VCaP (cell line): ENCODE measurements at regions not wholly inside any gene's neighbourhood (a gene's known extent, or its start where the extent isn't known, plus 50 kb on each side); places are given as distances from the start of the nearest gene placed in this dataset.
"Not testable (repeated sequence)": the region's sequence is repeated elsewhere in the genome, so short reads cannot be mapped to it uniquely, and the experiment has no call there.

Experiments
- H3K27ac ChIP-seq: fragments of 450-650 bp; 2 replicates; pipeline ENCODE4 v1.5.1; 2017
- TF ChIP-seq, protein P1 (sequence below): fragments of 450-650 bp; conservative IDR thresholded peaks from 2 replicates; pipeline ENCODE4 v1.5.1; 2017; ENCODE audit warnings: mild to moderate bottlenecking, moderate library complexity

DNA sequence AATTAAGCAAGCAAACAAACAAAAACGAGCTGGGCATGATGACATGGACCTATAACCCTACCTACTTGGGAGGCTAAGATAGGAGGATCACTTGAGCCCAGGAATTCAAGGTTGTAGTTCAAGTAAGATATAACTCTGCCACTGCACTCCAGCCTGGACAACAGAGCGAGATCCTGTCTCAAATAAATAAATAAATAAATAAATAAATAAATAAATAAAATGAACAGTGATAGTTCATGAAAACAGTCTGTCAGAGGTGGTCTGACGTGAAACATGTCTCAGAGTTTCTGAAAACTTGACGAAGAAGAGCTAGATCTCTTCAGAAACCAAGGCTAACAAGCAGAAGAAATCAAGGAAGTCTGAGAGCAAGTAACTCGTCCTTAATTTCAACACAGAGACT lies 188.8 kb upstream of the GPC6 start:
- no peak overlapping the region for H3K27ac ChIP-seq
- TF ChIP-seq, protein P1, sequence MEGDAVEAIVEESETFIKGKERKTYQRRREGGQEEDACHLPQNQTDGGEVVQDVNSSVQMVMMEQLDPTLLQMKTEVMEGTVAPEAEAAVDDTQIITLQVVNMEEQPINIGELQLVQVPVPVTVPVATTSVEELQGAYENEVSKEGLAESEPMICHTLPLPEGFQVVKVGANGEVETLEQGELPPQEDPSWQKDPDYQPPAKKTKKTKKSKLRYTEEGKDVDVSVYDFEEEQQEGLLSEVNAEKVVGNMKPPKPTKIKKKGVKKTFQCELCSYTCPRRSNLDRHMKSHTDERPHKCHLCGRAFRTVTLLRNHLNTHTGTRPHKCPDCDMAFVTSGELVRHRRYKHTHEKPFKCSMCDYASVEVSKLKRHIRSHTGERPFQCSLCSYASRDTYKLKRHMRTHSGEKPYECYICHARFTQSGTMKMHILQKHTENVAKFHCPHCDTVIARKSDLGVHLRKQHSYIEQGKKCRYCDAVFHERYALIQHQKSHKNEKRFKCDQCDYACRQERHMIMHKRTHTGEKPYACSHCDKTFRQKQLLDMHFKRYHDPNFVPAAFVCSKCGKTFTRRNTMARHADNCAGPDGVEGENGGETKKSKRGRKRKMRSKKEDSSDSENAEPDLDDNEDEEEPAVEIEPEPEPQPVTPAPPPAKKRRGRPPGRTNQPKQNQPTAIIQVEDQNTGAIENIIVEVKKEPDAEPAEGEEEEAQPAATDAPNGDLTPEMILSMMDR = no peak

DNA sequence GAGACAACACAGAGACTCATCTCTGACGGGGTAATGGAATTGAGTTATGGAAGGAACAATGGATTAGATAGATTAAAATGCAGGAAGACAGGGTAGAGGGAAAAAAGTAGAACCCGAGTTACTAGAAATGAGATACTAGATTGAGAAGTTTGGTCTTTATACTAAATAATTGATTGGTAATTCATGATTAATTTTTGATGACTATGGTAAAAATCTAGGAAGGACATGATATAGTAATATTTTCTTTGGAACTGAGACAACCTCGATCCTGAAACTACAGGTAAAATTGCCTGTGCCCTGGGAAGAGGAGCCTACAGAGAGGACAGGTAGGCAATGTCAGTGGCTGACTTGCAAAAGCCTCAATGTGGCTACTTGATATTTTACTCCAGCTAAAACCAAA lies 188.4 kb upstream of the GPC6 start:
- TF ChIP-seq, protein P1 = no peak
- no peak overlapping the region for H3K27ac ChIP-seq

DNA sequence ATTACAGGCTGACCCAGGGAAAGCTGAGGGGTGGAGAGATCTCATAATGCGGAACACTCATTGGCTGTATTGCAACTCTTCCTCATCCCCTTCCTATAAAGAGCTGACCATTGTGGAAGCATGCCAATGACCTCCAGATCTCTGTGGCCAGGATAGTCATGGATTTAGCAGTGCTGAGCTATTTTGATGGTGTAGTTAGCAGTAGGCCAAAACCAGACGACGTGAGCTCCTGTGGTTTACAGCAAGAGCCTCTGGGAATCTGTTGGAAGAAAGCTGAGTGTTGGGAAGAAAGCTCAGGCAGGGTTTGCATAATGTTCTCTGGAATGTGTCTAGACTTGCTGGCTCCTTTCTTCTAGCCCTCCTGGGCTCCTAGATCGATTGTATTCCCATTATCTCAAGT lies 187.5 kb upstream of the GPC6 start:
- no peak overlapping the region for H3K27ac ChIP-seq
- TF ChIP-seq, protein P1 = no peak

DNA sequence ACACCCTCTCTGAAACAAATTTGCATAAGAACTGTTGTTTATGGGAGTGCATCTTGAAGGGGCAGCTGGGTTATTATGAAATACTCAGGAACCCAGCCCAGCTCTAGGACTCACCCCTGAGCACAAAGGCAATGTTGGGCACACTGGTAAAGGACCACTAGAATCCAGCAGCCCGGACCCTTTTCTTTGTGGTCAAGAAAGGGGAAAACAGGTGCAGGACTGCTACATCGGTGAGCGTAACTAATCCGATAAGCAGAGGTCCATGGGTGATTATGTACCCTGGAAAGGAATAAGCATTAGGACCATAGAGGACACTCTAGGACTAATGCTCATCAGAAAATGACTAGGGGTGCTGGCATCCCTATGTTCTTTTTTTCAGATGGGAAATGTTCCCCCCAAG lies 185.0 kb upstream of the GPC6 start:
- not testable (repeated sequence) for H3K27ac ChIP-seq

DNA sequence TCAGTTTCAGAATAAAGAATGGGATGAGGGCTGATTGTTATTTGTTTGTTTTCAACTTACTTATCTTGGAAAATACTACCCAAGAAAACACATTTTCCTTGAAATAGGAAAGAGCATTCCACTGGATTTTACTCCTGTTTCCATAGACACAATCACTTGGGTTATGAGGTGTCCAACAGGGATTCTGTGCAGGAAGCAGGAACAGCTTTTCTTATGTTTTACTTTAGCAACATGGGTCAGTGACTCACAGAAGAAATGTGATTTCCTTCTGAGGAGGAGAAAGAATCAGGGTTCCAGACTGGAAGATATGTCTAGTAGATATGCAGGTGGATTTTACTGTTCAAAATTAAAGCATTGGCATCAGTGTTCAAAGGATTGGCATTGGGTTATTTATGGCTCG lies 180.8 kb upstream of the GPC6 start:
- H3K27ac ChIP-seq = no peak overlapping the region
- TF ChIP-seq, protein P1 = no peak

DNA sequence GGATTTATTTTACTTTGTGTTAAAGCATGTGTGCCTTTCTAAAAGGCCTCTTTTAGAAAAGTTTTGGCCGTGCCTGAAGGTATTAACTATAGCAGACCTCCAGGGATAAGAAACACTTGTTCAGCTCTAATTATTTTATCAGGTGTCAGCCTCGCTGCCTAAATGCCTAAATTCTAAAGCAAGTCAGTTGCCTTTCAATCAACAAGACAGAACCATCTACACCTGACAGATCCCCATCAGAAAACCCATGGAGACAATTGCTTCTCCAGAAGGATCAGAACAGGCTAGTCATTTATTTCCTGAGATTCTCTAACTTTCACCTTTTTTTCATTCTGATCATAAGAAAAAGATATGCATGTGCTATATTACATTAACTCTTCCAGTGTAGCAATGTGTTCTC lies 171.4 kb upstream of the GPC6 start:
- TF ChIP-seq, protein P1 = no peak

DNA sequence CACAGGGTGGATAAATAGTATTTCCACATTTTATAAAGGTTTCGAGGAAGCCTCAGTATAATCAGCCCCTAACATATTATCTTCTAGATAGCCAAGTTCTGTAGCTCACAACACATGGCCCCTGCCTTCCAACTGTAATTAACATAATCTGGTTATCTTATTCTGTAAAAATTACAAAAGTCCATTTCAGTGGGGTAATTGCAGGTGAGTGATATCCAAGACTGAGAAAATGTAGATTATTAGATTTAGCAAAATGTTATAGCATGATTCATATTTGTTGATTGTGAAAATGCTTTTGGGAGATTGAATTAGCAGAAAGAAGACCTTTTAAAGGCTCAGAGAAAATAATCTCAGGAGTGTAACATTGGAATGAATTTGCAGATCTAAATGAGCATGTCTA lies 168.3 kb upstream of the GPC6 start:
- no peak overlapping the region for H3K27ac ChIP-seq
- TF ChIP-seq, protein P1 = no peak

More for the DNA sequence above, 171.4 kb upstream of the GPC6 start:
- H3K27ac ChIP-seq = no peak overlapping the region

DNA sequence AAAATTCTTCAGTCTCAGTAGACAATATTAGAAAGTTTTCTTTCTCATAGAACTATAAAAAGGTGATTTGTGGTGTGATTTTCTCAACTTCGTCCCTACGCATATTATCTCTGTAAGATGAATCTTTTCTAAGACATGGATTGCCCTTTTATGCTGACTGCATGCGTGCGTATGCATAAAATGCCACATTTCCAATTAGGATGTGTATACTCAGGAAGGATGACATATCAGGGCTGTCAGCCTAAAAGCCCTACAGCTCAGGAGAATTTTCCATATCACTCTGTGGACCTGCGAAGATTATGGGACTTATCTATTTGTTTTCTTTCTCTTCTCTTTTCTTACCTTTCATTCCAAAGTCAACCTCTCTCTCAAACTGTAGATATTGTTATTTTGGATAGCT lies 166.5 kb upstream of the GPC6 start:
- H3K27ac ChIP-seq = no peak overlapping the region
- TF ChIP-seq, protein P1 = no peak
